ENCODE measurements at regions not wholly inside any gene's neighbourhood (a gene's known extent, or its start where the extent isn't known, plus 50 kb on each side); places are given as distances from the start of the nearest gene placed in this dataset.

GRCh38 chr1:229086686-229087085 lies 184.2 kb upstream of the RAB4A start:
- no peaks in the 10 kb centered on the region for H3K27me3 ChIP-seq
- H3K36me3 ChIP-seq, result no peaks in the 10 kb centered on the region
- H3K4me3 ChIP-seq, result no peak overlapping the region
- DNase-seq (ENCODE audit: low spot score), result peak; percentile 23
- H3K27ac ChIP-seq, result no peak overlapping the region
- H3K4me1 ChIP-seq, result peaks cover 0 to 11% of the 10 kb centered on the region in 2 donors
- H3K9me3 ChIP-seq, result peaks cover 0 to 22% of the 10 kb centered on the region in 2 donors
- TF ChIP-seq CTCF (IDR thresholded peaks at IDR 0.05), result no peak

DNA sequence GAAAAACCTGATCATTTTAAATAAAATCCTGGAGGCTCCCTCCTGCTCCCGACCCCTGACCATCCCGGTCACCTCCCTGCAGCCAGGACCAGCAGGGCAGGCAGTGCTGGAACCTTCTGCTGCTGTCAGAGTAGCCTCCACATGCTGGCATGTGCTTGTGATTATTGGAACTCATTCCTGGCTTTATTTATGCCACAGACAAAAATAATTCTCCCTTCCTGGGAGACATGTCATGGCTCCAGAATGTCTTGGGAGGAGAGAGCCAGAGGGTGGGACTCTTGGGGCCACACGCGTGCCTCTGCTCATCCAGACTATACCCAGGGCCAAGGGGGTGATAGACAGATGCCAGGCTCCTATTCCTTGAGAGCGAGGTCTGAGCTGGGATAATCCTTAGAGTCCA lies 183.6 kb upstream of the RAB4A start:
- Histone ChIP-seq H3K36me3 (no peaks in the 10 kb centered on the region), H3K27me3 (no peaks in the 10 kb centered on the region), H3K27ac (no peak overlapping the region), H3K4me1 (peaks cover 0 to 11% of the 10 kb centered on the region in 2 donors), H3K9me3 (peaks cover 0 to 15% of the 10 kb centered on the region in 2 donors), H3K4me3 (no peak overlapping the region)
- DNase-seq (ENCODE audit: low spot score), result peak; percentile 58
- TF ChIP-seq CTCF (IDR thresholded peaks at IDR 0.05), result no peak

DNA sequence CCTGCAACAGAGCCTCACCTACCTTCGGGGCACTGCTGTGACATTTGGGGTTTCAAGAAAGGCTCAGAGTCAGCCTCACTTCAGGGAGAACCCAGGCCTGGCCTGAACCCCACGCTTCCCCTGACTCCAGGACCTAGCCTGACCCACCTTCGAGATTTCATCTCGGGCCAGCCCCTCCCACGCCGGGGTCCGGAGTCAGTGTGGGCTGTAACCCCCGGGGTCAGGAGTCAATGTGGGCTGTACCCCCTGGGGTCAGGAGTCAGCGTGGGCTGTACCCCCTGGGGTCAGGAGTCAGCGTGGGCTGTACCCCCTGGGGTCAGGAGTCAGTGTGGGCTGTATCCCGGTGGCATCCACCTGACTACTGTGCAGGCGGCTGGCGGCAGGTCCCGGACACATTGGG lies 183.0 kb upstream of the RAB4A start:
- Histone ChIP-seq H3K4me1 (peaks cover 0 to 11% of the 10 kb centered on the region in 2 donors), H3K27me3 (no peaks in the 10 kb centered on the region), H3K9me3 (peaks cover 0 to 10% of the 10 kb centered on the region in 2 donors), H3K27ac (no peak overlapping the region), H3K4me3 (no peak overlapping the region), H3K36me3 (no peaks in the 10 kb centered on the region)
- DNase-seq (ENCODE audit: low spot score), result no peak
- no peak for TF ChIP-seq CTCF (IDR thresholded peaks at IDR 0.05)

DNA sequence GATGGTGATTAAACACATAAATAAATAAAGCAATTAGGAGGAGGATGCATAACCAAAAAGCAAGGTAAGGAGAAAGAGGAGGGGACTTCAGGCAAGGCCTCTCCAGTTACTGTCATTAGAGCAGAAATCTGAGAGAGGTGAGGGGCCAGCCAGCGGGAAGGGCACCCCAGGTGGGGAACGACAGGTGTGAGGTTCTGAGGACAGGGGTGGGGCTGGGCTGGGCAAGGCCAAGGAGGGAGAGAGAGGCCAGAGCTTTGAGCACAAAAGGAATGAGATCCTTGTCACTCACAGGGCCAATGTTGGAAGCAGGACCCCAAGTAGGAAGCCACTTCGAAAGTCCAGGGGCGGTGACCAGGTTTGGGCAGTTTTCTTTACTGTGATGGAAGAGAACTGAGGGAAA lies 182.2 kb upstream of the RAB4A start:
- H3K36me3 ChIP-seq, result no peaks in the 10 kb centered on the region
- peaks cover 0 to 11% of the 10 kb centered on the region in 2 donors for H3K4me1 ChIP-seq
- H3K27me3 ChIP-seq, result no peaks in the 10 kb centered on the region
- H3K9me3 ChIP-seq, result peaks cover 0 to 2% of the 10 kb centered on the region in 2 donors
- H3K4me3 ChIP-seq, result no peak overlapping the region
- H3K27ac ChIP-seq, result no peak overlapping the region
- no peak for TF ChIP-seq CTCF (IDR thresholded peaks at IDR 0.05)
- DNase-seq (ENCODE audit: low spot score), result no peak

GRCh38 chr1:229089586-229090208 lies 181.2 kb upstream of the RAB4A start:
- Histone ChIP-seq H3K4me3 (no peak overlapping the region), H3K4me1 (peaks cover 0 to 11% of the 10 kb centered on the region in 2 donors), H3K9me3 (no peaks in the 10 kb centered on the region), H3K27me3 (no peaks in the 10 kb centered on the region), H3K27ac (no peak overlapping the region), H3K36me3 (no peaks in the 10 kb centered on the region)
- peak; percentile 48 for DNase-seq (ENCODE audit: low spot score)
- no peak for TF ChIP-seq CTCF (IDR thresholded peaks at IDR 0.05)

DNA sequence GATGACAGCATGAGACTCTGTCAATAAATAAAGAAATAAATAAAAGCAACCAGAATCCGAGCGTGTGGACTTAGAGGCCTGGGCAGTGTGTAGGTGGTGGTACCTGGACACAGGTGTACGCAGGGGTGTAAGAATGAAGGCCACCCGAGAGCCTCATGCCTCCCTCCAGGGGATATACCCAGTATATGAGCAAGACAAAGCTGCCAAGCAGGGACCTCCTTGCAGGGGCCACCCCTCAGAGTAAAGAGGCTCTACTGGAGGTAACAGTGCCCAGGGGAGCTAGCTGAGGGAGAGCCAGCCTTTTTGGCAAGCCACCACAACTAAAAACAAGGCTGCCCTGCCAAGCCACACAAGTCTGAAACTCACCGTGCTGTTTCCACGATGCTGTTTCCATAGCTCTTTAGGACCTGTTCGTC lies 179.2 kb upstream of the RAB4A start:
- no peak for TF ChIP-seq CTCF (IDR thresholded peaks at IDR 0.05)
- peak; percentile 54 for DNase-seq (ENCODE audit: low spot score)
- Histone ChIP-seq H3K27me3 (no peaks in the 10 kb centered on the region), H3K4me3 (no peak overlapping the region), H3K27ac (no peak overlapping the region), H3K4me1 (peaks cover 0 to 8% of the 10 kb centered on the region in 2 donors), H3K36me3 (no peaks in the 10 kb centered on the region), H3K9me3 (peaks cover 0 to 7% of the 10 kb centered on the region in 2 donors)
